BE2C (cell line): ENCODE measurements at regions not wholly inside any gene's neighbourhood (a gene's known extent, or its start where the extent isn't known, plus 50 kb on each side); places are given as distances from the start of the nearest gene placed in this dataset.

Source experiments
- DNase-seq: peaks from one replicate; pipeline ENCODE4 v3.0.0-alpha.2; 2020
- H3K27me3 ChIP-seq: fragments of 250-450 bp; sonication (Bioruptor Pico); 2 replicates; pipeline ENCODE4 v1.5.1; 2020; ENCODE audit warnings: mild to moderate bottlenecking
- H3K36me3 ChIP-seq: fragments of 250-450 bp; sonication (Bioruptor Pico); 2 replicates; pipeline ENCODE4 v1.5.1; 2020; ENCODE audit warnings: mild to moderate bottlenecking
- H3K4me1 ChIP-seq: fragments of 250-450 bp; sonication (Bioruptor Pico); 2 replicates; pipeline ENCODE4 v1.5.1; 2020
- H3K4me3 ChIP-seq: 2 replicates; pipeline ENCODE4 v1.5.1; 2011; ENCODE audit warnings: low read depth, low read length
- H3K9me3 ChIP-seq: fragments of 250-450 bp; sonication (Bioruptor Pico); 2 replicates; pipeline ENCODE4 v1.5.1; 2020
- TF ChIP-seq, protein P1 (sequence below): IDR thresholded peaks from 2 replicates; pipeline ENCODE4 v1.5.1; 2012; ENCODE audit warnings: mild to moderate bottlenecking, low read depth, low read length

DNA sequence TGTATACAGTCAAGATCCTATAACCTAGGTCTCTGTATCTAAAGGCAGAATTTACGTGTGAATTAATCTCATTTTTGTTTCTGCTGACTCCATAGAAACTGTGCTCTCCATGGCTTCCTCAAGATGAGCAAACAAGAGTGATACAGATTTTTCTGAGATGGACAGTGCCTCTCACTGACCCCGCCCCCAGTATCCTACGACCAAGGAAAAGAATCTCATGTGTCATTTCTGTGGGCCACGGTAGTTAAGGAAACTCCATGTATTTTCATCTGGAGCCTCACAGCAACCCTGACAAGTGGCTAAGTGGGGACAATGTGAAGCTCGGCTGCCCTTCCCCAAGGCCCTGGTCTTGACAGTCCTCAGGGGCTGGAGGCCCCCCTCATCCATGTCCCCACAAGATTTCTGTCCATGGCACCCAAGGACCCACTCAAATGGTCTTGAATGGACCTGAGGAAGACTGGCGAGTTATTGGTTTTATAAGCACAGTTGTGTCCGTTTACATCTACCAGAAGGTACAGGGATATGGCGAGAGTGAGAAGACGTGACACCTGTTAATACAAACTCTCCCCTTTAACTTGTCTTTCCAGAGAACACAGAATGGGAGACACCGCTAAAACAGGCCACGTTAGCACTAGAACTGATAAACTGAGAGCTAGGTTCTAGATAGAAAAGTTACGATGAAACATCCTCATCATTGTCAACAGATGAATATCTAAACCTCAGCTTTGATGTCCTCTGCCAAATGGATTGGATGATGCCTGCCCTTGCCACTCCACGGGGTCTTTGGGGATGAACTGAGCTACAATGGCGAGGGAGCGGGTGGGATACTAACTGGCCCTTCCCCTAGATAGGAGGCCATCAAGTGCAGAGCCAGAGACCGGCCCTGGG lies 108.4 kb upstream of the EGLN3 start:
- DNase-seq: no peak
- H3K36me3 ChIP-seq: no peaks in the 10 kb centered on the region
- no peaks in the 10 kb centered on the region for H3K4me1 ChIP-seq
- H3K9me3 ChIP-seq: no peaks in the 10 kb centered on the region
- H3K4me3 ChIP-seq: peak overlapping the region; percentile 72
- TF ChIP-seq, protein P1, sequence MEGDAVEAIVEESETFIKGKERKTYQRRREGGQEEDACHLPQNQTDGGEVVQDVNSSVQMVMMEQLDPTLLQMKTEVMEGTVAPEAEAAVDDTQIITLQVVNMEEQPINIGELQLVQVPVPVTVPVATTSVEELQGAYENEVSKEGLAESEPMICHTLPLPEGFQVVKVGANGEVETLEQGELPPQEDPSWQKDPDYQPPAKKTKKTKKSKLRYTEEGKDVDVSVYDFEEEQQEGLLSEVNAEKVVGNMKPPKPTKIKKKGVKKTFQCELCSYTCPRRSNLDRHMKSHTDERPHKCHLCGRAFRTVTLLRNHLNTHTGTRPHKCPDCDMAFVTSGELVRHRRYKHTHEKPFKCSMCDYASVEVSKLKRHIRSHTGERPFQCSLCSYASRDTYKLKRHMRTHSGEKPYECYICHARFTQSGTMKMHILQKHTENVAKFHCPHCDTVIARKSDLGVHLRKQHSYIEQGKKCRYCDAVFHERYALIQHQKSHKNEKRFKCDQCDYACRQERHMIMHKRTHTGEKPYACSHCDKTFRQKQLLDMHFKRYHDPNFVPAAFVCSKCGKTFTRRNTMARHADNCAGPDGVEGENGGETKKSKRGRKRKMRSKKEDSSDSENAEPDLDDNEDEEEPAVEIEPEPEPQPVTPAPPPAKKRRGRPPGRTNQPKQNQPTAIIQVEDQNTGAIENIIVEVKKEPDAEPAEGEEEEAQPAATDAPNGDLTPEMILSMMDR: no peak
- H3K27me3 ChIP-seq: no peaks in the 10 kb centered on the region

DNA sequence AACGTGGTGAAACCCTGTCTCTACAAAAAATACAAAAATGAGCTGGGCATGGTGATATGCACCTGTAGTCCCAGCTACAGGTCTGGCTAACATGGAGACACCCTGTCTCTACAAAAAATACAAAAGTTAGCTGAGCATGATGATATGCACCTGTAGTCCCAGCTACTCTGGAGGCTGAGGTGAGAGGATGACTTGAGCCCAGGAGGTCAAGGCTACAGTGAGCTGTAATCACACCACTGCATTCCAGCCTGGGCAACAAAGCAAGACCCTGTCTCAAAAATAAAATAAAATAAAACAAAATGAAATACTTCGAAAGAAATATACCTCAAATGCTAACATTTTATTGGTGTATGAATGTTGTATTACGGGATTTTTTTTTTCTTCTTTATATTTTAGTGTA lies 107.6 kb upstream of the EGLN3 start:
- TF ChIP-seq, protein P1: no peak
- no peak for DNase-seq
- Histone ChIP-seq H3K36me3 (no peaks in the 10 kb centered on the region), H3K9me3 (no peaks in the 10 kb centered on the region), H3K4me1 (no peaks in the 10 kb centered on the region), H3K27me3 (no peaks in the 10 kb centered on the region), H3K4me3 (no peak overlapping the region)

DNA sequence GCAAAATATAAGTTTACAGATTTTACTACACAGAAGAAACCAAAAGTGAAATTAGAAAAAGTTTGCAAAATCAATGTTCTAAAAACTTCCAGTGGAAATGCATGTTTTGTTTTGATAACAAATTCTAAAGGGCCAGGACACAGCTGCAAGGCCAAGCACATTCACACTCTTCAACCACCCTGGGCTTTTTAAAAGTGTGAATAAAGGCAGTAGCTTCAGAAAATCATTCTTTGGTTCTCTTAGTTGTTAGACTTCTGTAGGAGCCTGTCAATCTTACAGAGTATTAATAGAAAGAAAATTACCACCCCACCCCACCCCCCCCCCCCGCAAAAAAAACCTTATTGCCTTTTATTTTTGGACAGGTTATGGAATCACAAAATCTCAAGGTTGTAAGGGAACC lies 105.2 kb upstream of the EGLN3 start:
- no peak overlapping the region for H3K4me3 ChIP-seq
- TF ChIP-seq, protein P1: no peak
- no peaks in the 10 kb centered on the region for H3K9me3 ChIP-seq
- H3K36me3 ChIP-seq: no peaks in the 10 kb centered on the region
- no peaks in the 10 kb centered on the region for H3K27me3 ChIP-seq
- DNase-seq: no peak
- no peaks in the 10 kb centered on the region for H3K4me1 ChIP-seq

DNA sequence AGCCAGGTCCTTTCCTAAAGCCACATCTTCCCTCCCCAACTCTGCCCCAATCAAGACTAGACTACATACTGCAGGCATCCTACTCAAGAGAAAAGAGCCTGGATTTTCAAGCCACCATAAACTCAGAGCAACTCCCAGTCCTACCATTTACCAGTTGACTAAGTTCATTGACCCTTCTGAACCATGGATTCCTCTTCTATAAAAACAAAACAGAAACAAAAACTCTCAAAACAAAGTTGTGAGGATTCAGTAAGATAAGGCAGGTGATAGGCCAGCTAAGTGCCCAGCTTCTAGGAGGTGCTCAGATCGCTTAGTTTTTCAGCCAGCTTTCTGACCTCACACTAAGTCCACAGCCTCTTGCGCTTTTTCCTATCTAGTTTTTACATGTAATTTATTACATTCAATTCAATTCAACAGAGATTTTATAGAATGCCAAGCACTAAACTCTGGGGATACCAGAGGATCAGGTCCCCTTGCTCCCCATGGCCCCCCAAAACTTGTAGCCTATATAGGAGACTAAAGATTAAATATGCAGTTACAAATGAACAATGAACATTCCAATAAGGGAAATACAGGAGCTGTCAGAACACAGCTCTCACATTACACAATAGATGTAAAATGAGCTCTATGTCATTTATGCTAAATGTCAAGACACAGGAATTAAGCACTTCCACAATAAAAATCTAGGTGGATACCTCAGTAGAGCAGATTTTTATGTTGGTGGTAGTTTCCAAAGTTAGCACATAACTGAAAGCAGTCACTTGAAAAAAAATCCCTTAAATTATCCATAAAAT lies 104.5 kb upstream of the EGLN3 start:
- no peak for DNase-seq
- Histone ChIP-seq H3K4me1 (no peaks in the 10 kb centered on the region), H3K36me3 (no peaks in the 10 kb centered on the region), H3K27me3 (no peaks in the 10 kb centered on the region), H3K4me3 (no peak overlapping the region), H3K9me3 (no peaks in the 10 kb centered on the region)
- TF ChIP-seq, protein P1: no peak

DNA sequence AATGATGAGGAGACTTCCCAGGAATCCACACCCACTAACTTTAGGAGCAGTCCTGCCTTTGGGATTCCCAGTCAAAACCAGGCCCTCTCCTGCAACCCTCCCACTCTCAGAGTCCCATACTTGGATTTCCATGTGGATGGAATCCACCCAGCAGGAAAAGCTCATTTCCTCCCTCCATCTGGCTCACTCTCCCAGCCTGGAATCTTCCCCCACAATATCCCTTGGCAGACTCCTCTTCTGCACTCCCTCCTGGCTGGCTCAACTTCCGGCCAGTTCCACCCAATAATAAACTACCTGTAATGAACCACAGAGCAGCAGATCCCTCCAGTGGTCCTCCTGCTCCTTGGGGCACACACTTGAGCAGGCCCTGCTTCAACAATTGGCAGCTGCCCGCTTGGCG lies 102.8 kb upstream of the EGLN3 start:
- TF ChIP-seq, protein P1: no peak
- Histone ChIP-seq H3K27me3 (no peaks in the 10 kb centered on the region), H3K4me3 (no peak overlapping the region), H3K36me3 (no peaks in the 10 kb centered on the region), H3K9me3 (no peaks in the 10 kb centered on the region), H3K4me1 (no peaks in the 10 kb centered on the region)
- DNase-seq: no peak

DNA sequence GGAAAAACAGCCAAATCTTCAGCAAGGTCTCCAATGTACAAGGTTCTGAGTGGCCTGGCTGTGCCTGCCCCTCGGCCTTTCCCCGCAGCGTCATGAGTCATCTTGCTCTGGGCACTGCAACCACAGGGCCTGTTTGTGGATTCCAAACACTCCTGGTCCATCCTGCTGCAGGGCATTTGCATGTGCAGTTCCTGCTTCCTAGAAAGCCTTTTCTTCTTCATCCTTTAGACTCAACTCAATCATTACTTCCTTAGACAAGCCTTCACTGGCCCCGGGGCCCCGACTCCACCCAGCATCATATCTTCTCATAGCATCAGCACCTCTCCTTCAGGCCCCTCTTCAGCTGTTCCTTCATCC lies 101.8 kb upstream of the EGLN3 start:
- Histone ChIP-seq H3K9me3 (no peaks in the 10 kb centered on the region), H3K36me3 (no peaks in the 10 kb centered on the region), H3K27me3 (no peaks in the 10 kb centered on the region), H3K4me3 (no peak overlapping the region), H3K4me1 (no peaks in the 10 kb centered on the region)
- TF ChIP-seq, protein P1: no peak
- DNase-seq: no peak
